Ascending aorta (tissue), 2 donors: ENCODE measurements at regions not wholly inside any gene's neighbourhood (a gene's known extent, or its start where the extent isn't known, plus 50 kb on each side); places are given as distances from the start of the nearest gene placed in this dataset.
A peak's percentile ranks its signal among the peaks of the same experiment; 100 is the strongest.

ENCODE experiments used
- DNase-seq, 2 donors: peaks; one replicate each; pipeline ENCODE4 v3.0.0-alpha.2; 2019; ENCODE audit warnings: low spot score in 2 of 2
- H3K27ac ChIP-seq, 2 donors: fragments of 200-600 bp; sonication (generic); one replicate each; pipeline ENCODE4 v1.5.1; 2016 to 2017; ENCODE audit warnings: mild to moderate bottlenecking in 1 of 2
- H3K27me3 ChIP-seq: fragments of 200-600 bp; sonication (generic); one replicate; pipeline ENCODE4 v1.5.1; 2017
- H3K36me3 ChIP-seq, 2 donors: fragments of 200-600 bp; sonication (generic); one replicate each; pipeline ENCODE4 v1.5.1; 2016
- H3K4me1 ChIP-seq, 2 donors: fragments of 200-600 bp; sonication (generic); one replicate each; pipeline ENCODE4 v1.5.1; 2016 to 2017; ENCODE audit warnings: mild to moderate bottlenecking in 1 of 2
- H3K4me3 ChIP-seq, 2 donors: fragments of 200-600 bp; sonication (generic); one replicate each; pipeline ENCODE4 v1.5.1; 2016 to 2017; ENCODE audit warnings: mild to moderate bottlenecking in 1 of 2
- H3K9me3 ChIP-seq, 2 donors: fragments of 200-600 bp; sonication (generic); one replicate each; pipeline ENCODE4 v1.5.1; 2016
- intact Hi-C: fragments of 100-400 bp; cut with DNase I; formaldehyde crosslinking; loops from one replicate; pipeline ENCODE4 v1.15.1; 2023
- TF ChIP-seq, protein P1 (sequence below), 3 experiments: fragments of 200-600 bp in 2 of 3; fragments of 450-650 bp in 1 of 3; sonication (generic) in 2 of 3; IDR thresholded peaks; one replicate each; pipeline ENCODE4 v1.5.1; 2016 to 2019; ENCODE audit warnings: antibody characterized with exemption in 3 of 3, mild to moderate bottlenecking in 1 of 3, moderate library complexity in 1 of 3

DNA sequence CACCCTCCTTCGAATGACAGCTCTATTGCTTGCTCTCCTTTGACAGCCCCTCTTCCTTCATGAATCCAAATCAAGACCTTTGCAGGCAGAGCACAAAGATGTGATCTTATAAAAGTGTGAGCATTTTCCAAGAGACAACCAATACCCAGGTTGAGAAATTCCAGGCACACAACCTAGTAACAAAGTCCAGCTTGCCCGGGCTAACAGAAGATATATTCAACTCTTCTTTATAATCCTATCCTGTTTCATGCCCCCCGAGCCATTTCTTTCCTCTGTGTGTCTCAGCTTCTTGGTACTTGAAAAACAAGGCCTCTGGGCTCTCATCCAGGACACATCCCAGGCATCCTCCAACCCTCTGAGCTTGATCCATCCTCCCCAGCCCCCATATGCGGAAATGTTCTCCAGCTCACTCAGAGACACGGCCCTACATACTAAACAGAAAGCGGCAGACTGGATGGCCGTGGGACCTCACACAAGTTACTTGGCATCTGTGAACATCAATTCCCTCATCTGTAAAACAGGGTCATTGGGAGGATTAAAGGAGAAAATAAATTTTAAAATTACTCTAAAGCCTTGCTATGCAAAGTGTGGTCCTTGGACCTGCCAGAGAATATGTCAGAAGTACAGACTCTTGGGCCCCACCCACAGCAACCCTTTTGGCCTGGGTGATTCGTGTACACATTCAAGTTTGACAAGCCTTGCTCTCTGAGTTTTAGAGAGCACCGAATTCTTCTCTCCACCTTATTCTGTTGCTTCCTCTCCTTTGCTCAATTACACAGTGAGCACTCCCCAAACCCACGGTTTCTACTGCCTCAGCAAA, 627.0 kb downstream of the BCOR start:
- Histone ChIP-seq H3K9me3 (no peaks in the 10 kb centered on the region), H3K36me3 (no peaks in the 10 kb centered on the region), H3K27me3 (no peaks in the 10 kb centered on the region), H3K27ac (peak overlapping the region in 1 of 2 donors; percentile 8), H3K4me3 (no peak overlapping the region), H3K4me1 (no peaks in the 10 kb centered on the region)
- intact Hi-C loops = no loop called here
- TF ChIP-seq, protein P1, sequence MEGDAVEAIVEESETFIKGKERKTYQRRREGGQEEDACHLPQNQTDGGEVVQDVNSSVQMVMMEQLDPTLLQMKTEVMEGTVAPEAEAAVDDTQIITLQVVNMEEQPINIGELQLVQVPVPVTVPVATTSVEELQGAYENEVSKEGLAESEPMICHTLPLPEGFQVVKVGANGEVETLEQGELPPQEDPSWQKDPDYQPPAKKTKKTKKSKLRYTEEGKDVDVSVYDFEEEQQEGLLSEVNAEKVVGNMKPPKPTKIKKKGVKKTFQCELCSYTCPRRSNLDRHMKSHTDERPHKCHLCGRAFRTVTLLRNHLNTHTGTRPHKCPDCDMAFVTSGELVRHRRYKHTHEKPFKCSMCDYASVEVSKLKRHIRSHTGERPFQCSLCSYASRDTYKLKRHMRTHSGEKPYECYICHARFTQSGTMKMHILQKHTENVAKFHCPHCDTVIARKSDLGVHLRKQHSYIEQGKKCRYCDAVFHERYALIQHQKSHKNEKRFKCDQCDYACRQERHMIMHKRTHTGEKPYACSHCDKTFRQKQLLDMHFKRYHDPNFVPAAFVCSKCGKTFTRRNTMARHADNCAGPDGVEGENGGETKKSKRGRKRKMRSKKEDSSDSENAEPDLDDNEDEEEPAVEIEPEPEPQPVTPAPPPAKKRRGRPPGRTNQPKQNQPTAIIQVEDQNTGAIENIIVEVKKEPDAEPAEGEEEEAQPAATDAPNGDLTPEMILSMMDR (IDR thresholded peaks at IDR 0.05) = no peak
- no peak for DNase-seq

DNA sequence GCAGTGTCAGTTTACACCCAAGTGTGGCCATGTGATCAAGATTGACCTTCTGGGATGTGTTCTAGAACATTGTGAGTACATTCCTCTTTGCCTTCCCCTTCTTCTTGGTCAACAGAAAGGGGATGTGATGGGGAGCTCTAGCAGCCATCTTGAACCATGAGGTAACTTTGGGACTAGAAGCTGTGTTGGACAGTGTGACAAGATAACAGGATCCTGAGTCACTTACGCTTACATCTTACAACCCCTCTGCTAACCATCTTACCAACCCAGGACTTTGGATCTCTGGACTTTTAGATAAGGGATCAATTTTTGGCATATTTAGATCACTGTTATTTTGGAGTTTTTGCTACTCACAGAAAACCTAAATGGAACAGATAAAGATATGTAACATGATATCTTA, 625.6 kb downstream of the BCOR start:
- no peak overlapping the region for H3K4me3 ChIP-seq
- no peaks in the 10 kb centered on the region for H3K27me3 ChIP-seq
- TF ChIP-seq, protein P1 (IDR thresholded peaks at IDR 0.05) = no peak
- intact Hi-C loops = no loop called here
- H3K4me1 ChIP-seq = no peaks in the 10 kb centered on the region
- no peak for DNase-seq
- no peaks in the 10 kb centered on the region for H3K9me3 ChIP-seq
- no peaks in the 10 kb centered on the region for H3K36me3 ChIP-seq
- no peak overlapping the region for H3K27ac ChIP-seq

DNA sequence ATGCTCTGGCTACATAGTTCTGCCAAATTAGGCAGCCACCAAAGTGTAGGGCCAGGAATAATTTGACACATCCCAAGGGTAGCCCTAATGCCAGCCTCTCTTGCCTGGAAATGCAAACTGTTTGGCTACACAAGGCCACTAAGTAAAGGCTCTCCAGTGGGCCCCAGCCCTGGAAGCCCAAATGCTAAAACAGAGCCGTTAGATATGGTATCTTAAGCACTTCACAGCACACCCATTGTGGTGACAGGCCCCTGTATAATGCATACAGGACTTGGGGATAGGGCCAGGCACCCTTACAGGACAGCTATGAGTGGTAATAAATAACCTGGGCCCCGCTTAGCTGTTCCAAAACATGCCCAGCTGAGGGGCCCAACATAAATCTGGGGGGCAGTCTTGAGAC, 623.9 kb downstream of the BCOR start:
- no peak overlapping the region for H3K27ac ChIP-seq
- intact Hi-C loops = no loop called here
- DNase-seq = no peak

DNA sequence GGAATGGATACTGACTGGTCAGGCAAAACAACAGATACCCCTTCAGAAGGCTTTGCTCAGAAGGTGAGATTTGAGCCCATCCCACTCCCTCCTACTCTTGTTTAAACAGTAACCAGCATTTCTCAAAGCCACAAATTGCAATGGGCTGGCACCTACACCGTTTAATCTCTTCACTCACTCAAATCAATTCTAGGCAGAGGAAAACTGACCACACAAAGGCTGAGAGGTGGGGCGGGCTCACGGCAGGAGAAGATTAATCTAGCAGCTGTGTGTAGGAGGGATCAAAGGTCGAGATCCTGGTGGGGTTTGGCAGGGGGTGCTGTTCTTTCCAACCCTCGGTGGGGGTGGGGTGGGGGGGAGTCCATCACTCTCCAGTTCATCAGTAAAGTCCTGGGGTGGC, 622.4 kb downstream of the BCOR start:
- intact Hi-C loops = no loop called here
- Histone ChIP-seq H3K4me1 (no peaks in the 10 kb centered on the region), H3K27ac (no peak overlapping the region), H3K4me3 (no peak overlapping the region), H3K27me3 (no peaks in the 10 kb centered on the region), H3K36me3 (no peaks in the 10 kb centered on the region), H3K9me3 (no peaks in the 10 kb centered on the region)
- TF ChIP-seq, protein P1 (IDR thresholded peaks at IDR 0.05) = no peak
- DNase-seq = no peak

More for the DNA sequence above, 623.9 kb downstream of the BCOR start:
- Histone ChIP-seq H3K36me3 (no peaks in the 10 kb centered on the region), H3K9me3 (no peaks in the 10 kb centered on the region), H3K4me1 (no peaks in the 10 kb centered on the region), H3K27me3 (no peaks in the 10 kb centered on the region), H3K4me3 (no peak overlapping the region)
- TF ChIP-seq, protein P1 (IDR thresholded peaks at IDR 0.05) = no peak

DNA sequence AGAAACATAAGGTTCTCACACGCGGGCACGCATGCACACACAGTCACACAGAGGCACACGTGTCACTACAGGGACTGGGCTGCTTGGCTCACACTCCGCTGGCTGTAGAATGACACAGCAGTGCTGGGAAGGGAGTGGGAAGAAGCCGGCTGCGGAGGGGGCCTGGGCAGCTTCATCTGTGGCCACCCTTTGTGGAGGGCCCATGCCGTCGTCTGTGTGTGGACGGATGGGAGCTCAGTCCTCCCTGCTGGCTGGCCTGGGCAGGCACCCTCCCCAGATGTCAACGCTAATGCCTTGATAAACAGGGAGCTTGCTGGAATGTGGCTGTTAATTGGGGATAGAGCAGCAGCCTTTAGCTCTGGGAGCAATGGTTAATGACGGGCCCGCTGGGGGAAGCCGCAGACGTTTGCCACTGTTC, 621.1 kb downstream of the BCOR start:
- no peak overlapping the region for H3K27ac ChIP-seq
- no peaks in the 10 kb centered on the region for H3K9me3 ChIP-seq
- intact Hi-C loops = no loop called here
- no peaks in the 10 kb centered on the region for H3K27me3 ChIP-seq
- H3K36me3 ChIP-seq = no peaks in the 10 kb centered on the region
- no peak for DNase-seq
- TF ChIP-seq, protein P1 (IDR thresholded peaks at IDR 0.05) = no peak
- H3K4me1 ChIP-seq = no peaks in the 10 kb centered on the region
- H3K4me3 ChIP-seq = no peak overlapping the region
